A673 (cell line): ENCODE measurements at regions not wholly inside any gene's neighbourhood (a gene's known extent, or its start where the extent isn't known, plus 50 kb on each side); places are given as distances from the start of the nearest gene placed in this dataset.

ENCODE experiments used
- CTCF ChIP-seq: fragments of 300-800, 200-600 bp; sonication (generic); conservative IDR thresholded peaks from 2 replicates; pipeline ENCODE4 v1.5.1; 2017; ENCODE audit warnings: low read depth, mild to moderate bottlenecking, antibody characterized with exemption, low read length, moderate library complexity, mixed read lengths
- EZH2 ChIP-seq: fragments of 200-600 bp; sonication (generic); IDR thresholded peaks from 2 replicates; pipeline ENCODE4 v1.6.1; 2017; ENCODE audit warnings: borderline replicate concordance, low read depth, mild to moderate bottlenecking, mixed read lengths, antibody characterized with exemption, low read length; ENCODE audit not compliant: poor library complexity, severe bottlenecking

DNA sequence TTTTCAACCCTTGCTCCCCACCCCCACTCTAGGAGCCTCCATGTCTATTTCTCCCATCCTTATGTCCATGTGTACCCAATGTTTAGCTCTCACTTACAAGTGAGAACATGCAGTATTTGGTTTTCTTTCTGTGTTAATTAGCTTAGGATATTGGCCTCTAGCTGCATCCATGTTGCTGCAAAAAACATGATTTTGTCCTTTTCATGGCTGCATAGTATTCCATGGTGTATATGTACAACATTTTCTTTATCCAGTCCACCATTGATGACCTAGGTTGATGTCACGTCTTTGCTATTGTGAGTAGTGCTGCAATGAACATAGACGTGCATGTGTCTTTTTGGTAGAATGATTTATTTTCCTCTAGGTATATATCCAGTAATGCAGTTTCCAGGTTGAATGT lies 472.8 kb downstream of the ZNF674 start:
- TF ChIP-seq EZH2 (no peak), CTCF (no peak)
